Activated naive CD4-positive, alpha-beta T cell (primary cell): ENCODE measurements at regions not wholly inside any gene's neighbourhood (a gene's known extent, or its start where the extent isn't known, plus 50 kb on each side); places are given as distances from the start of the nearest gene placed in this dataset.

Source experiments
- DNase-seq, 4 experiments: peaks; one replicate each; lab custom pipeline; 2025; lab: John Stamatoyannopoulos, UW

DNA sequence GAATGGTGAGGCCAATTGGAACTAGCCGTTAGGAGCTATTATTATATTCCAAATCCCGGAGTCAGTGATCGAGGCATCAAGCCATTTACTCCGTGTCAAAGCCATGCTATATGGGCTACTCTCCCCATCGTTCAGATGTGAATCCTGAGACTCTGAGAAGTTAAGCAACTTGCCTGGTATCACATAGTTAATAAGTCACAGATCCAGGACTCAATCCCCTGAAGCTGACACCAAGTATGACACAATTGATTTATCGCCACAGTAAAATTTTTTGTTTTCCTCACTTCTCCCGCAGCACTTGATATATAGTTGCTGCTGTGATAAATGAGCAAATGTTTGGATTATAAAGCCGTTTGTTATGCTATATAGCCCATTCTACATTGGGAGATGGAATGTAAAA, 50.8 kb upstream of the TSHZ2 start:
- DNase-seq: no peak

GRCh38 chr20:52918311-52918710, 53.8 kb upstream of the TSHZ2 start:
- no peak for DNase-seq

DNA sequence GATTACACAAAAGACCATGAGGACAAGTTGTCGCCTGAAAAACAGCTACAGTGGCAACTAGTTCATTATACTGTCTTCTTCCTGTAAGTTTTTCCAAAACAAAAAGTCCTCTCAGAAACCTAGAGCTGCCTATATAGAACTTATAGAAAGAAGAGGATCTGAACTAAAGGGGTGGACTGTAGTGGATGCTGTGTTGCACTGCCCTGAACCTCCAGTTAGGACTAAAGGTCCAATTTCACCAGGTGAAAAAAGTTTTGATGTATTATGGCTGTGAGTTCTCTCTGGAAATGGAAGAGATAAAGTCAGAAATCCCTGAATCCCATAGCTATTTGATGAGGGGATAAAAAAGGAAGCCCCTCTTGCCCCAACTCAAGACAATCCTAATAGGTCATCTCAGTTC, 56.6 kb upstream of the TSHZ2 start:
- no peak for DNase-seq

GRCh38 chr20:52914870-52915269, 57.3 kb upstream of the TSHZ2 start:
- no peak for DNase-seq

DNA sequence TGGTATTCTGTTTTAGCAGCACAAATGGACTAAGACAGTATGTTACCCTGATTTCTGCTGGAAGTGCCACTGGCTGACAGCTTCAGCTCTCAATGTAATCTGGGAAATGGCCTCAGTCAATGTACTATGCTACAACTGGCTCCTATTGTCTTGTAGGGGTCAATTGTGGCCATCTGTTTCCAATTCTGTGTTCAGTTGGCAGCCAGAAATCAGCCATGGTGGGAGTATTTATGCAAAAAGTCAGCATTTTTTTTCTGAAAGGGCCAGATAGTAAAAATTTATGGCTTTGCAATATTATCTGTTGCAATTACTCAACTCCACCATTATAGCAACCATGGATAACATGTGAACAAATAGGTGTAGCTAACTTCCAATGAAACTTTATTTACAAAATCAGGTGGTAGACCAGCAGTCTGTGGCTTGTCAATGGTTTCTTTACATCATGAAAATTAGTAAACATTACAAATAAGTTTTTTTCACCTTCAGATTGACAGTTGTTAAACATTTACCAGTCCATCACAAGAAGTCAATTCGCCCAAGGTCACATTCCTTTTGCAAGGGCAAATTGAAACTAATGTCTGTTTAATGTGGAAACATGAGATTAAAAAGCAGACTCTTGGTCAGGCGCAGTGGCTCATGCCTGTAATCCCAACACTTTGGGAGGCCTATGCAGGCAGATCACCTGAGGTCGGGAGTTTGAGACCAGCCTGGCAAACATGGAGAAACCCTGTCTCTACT, 58.3 kb upstream of the TSHZ2 start:
- DNase-seq: no peak

DNA sequence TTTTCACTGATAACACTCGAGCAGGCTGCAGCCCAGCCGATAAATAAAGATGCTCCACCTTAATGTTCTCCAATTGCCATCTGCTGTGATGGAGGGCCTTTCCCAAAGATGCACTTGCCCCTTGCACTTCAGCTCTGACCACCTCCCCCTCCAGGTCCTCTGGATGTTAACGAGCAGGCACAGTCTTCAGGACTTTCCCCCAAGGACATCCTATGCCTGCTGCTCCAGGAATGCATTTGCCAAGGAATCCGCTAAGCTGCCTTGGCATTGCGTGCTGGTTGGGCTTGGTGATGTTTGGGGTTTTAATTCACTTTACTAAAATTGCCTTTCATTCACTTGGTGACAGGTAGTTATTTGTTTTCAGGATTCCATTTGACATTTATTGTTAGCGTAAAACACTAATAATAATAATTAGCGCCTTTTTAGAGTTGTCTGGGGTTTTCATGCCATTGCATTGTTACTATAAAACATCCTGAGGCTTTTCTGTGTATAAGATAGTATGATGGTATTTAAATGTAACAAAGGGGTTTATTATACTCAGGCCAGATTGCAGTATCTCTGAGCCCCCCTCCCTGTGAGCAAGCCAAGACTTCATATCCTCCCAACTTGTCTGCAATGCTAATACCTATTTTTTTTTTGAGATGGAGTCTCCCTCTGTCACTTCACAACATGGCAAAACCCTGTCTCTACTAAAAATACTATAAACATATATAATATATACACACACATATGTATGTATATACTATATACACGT, 66.7 kb upstream of the TSHZ2 start:
- DNase-seq: no peak

DNA sequence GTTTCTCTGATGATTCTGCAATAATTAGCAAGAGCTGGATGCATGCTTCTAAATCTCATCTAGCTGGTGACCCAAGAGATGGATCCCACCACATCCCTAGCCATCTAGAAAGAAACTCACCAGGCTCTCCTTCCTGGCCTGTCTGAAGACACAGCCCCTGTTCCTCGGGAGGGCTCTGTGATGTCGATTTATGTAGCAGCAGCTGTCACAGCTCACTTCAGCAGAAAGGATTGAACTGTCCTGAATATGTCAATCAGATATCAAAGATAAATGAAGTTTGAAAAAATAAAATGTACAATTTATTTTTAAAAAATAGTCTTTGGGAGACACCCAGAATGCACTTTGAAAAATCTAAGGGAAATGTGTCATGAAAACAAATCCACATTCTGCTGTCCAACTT, 67.3 kb upstream of the TSHZ2 start:
- no peak for DNase-seq

GRCh38 chr20:52899041-52899608, 73.0 kb upstream of the TSHZ2 start:
- DNase-seq: no peak

- DNase-seq: no peak
Measured at GRCh38 chr20:52896348-52896747, 75.8 kb upstream of the TSHZ2 start.

GRCh38 chr20:52895701-52896100, 76.5 kb upstream of the TSHZ2 start:
- no peak for DNase-seq

DNA sequence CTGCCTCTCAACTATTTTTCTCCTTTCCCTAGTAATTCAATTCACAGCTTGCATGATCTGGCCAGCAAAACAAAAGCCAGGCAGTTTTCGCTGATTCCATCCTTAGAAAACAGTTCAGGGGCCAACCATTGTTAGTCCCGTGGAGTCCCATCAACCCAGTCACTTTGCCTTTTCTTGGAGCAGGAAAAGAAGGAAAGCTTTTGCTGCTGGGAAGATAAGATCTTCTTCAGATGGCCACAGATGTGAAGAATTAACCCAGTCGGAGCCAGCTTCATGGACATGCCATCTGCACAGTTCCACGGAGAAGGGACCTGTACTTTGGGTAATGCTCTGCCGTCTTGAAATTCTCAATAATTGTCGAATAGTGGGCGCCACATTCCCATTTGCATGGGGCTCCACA, 76.9 kb upstream of the TSHZ2 start:
- no peak for DNase-seq

DNA sequence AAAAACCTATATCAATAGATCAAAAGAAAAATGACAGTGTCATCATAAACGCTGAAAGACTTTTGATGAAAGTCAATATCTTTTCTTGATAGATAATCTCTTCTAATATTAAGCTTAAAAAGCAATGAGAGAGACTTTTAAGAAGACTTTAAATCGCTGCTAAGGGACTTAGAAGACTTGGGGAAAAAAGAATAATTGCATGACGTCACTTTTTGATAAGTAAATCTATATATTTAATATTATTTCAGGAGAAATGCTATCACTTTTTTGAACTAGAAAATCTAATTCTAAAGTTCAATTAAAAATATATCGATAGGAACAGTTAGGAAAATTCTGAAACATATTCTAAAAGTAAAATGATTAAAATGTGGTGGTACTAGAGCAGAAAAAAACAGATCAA, 78.7 kb upstream of the TSHZ2 start:
- DNase-seq: no peak

DNA sequence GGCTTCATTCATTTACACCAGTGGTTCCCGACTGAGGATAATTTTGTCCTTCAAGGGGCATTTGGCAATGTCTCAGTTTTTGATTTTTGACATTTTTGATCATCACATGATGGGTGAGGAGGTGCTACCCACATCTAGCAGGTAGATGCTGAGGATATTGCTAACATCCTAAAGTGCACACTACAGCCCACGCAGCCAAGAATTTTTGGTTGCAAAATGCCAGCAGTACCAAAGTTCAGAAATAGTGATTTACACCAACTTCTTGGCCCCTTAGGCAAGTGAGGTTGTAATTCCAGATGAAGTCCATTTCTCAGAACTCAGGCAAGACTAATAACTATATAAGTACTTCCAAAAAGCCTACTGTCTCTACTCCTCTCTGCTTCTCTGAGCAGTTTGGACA, 80.1 kb upstream of the TSHZ2 start:
- no peak for DNase-seq

GRCh38 chr20:52890130-52890529, 82.0 kb upstream of the TSHZ2 start:
- DNase-seq: no peak

DNA sequence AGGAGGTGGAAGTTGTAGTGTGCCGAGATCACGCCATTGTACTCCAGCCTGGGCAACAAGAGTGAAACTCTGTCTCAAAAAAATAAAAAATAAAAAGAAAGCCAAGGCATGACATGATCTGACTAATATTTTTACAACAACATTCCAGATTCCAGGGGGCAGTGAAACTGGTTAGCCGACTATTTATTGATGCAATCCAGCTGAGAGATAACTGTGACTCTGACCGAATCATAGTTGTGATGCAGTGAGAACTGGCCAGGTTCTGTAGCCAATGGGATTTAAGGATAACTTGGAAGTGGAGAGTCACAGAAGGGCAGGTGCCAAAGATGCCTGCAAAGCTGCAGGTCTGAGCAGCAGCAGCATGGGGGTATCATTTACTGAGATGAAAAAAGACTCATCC, 82.9 kb upstream of the TSHZ2 start:
- DNase-seq: no peak

GRCh38 chr20:52888096-52888495, 84.1 kb upstream of the TSHZ2 start:
- DNase-seq: no peak

- DNase-seq: no peak
Measured at GRCh38 chr20:52880997-52881396, 91.2 kb upstream of the TSHZ2 start.

GRCh38 chr20:52880259-52880658, 91.9 kb upstream of the TSHZ2 start:
- no peak for DNase-seq

GRCh38 chr20:52874241-52874640, 97.9 kb upstream of the TSHZ2 start:
- DNase-seq: no peak

GRCh38 chr20:52869698-52870501, 102.3 kb upstream of the TSHZ2 start:
- DNase-seq: no peak

GRCh38 chr20:52869276-52869675, 102.9 kb upstream of the TSHZ2 start:
- no peak for DNase-seq

- DNase-seq: no peak
Measured at GRCh38 chr20:52867305-52867704, 104.9 kb upstream of the TSHZ2 start.
